Activated CD4-positive, alpha-beta memory T cell treated with anti-CD3 and anti-CD28 coated beads for 36 hours (primary cell): ENCODE measurements at regions not wholly inside any gene's neighbourhood (a gene's known extent, or its start where the extent isn't known, plus 50 kb on each side); places are given as distances from the start of the nearest gene placed in this dataset.
"Not testable (repeated sequence)": the region's sequence is repeated elsewhere in the genome, so short reads cannot be mapped to it uniquely, and the experiment has no call there.

Experiments
- CTCF ChIA-PET: fragments of 350-600 bp; sonication (Branson Sonifier 250); formaldehyde crosslinking; loops from one replicate; lab custom pipeline; 2021; ENCODE audit warnings: antibody characterized with exemption, inconsistent platforms; lab: Charles Lee
- POLR2A ChIA-PET: fragments of 350-600 bp; sonication (Branson Sonifier 250); formaldehyde crosslinking; loops from one replicate; lab custom pipeline; 2021; ENCODE audit warnings: antibody characterized with exemption; lab: Charles Lee
- DNase-seq: peaks from one replicate; pipeline ENCODE4 v3.0.0-alpha.2; 2020
- H3K27ac Mint-ChIP-seq: one replicate; pipeline ENCODE4 v1.8.0; 2021; ENCODE audit warnings: mixed read lengths
- H3K27me3 Mint-ChIP-seq: one replicate; pipeline ENCODE4 v1.8.0; 2021; ENCODE audit warnings: mixed read lengths
- H3K36me3 Mint-ChIP-seq: one replicate; pipeline ENCODE4 v1.8.0; 2021; ENCODE audit warnings: mixed read lengths
- H3K4me1 Mint-ChIP-seq: one replicate; pipeline ENCODE4 v1.8.0; 2021; ENCODE audit warnings: low read depth, mixed read lengths
- H3K4me3 Mint-ChIP-seq: one replicate; pipeline ENCODE4 v1.8.0; 2021; ENCODE audit warnings: mild to moderate bottlenecking, mixed read lengths
- H3K9me3 Mint-ChIP-seq: one replicate; pipeline ENCODE4 v1.8.0; 2021; ENCODE audit warnings: mixed read lengths
- intact Hi-C: fragments of 100-400 bp; cut with micrococcal nuclease; formaldehyde crosslinking; loops from one replicate; pipeline ENCODE4 v1.15.1; 2023

DNA sequence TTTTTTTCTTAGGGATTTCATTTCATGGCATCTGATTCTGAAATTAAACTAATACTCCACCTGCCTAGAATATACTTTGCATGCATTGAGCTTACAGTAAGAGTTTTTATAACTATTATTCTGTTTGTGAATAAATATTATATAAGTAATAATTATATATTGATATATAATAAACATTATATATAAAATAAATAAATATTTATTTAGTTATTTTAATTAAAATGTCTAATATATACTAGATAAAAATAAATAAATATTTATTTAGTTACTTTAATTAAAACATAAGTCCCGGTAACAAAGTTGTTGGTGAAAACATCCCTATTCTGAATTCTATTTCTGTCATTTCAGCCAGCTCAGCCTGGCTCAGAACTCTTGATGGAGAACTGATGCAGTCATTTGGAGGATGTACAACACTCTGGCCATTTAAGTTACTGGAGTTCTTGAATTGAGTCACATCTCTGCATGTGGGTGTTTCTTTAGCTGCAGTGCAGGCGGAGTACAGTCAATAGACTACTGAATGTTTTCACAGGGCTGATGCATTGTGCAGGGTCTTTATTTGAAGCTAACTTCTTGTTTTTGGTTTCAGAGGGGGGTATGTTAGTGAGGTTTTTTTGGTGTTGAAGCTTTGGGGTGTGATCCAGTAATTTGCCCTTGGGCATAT, 508.9 kb upstream of the ADGRB3 start:
- no peak overlapping the region for H3K27ac Mint-ChIP-seq
- intact Hi-C loops = no loop called here
- no peak for DNase-seq
- peaks cover 15% of the 10 kb centered on the region for H3K9me3 Mint-ChIP-seq
- no peak overlapping the region for H3K4me3 Mint-ChIP-seq
- no peaks in the 10 kb centered on the region for H3K36me3 Mint-ChIP-seq
- no peaks in the 10 kb centered on the region for H3K4me1 Mint-ChIP-seq
- H3K27me3 Mint-ChIP-seq = no peaks in the 10 kb centered on the region
- ChIA-PET POLR2A (no interaction called here), CTCF (no interaction called here)

DNA sequence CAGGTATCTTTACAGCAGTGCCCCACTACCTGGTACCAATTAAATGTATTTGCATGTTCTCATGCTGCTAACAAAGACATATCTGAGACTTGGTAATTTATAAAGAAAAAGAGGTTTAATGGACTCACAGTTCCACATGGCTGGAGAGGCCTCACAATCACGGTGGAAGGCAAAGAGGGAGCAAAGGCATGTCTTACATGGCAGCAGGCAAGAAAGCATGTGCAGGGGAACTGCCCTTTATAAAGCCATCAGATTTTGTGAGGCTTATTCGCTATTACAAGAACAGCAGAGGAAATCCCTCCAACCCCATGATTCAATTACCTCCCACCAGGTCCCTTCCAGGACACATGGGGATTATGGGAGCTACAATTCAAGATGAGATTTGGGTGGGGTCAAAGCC, 512.1 kb upstream of the ADGRB3 start:
- POLR2A ChIA-PET, H3K4me3 Mint-ChIP-seq, DNase-seq, H3K27me3 Mint-ChIP-seq, CTCF ChIA-PET, H3K4me1 Mint-ChIP-seq, H3K36me3 Mint-ChIP-seq, H3K27ac Mint-ChIP-seq, intact Hi-C loops: not testable (repeated sequence)
- peaks cover 19% of the 10 kb centered on the region for H3K9me3 Mint-ChIP-seq

DNA sequence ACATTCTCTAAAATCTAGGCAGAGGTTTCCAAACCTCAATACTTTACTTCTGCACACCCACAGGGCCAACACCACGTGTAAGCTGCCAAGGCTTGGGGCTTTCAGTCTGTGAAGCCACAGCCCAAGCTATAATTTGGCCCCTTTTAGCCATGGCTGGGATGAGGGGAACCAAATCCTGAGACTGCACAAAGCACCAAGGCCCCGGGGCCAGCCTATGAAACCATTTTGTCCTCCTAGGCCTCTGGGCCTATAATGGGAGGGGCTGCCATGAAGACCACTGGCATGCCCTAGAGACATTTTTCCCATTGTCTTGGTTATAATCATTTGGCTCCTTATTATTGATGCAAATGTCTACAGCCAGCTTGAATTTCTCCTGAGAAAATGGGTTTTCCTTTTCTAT, 513.0 kb upstream of the ADGRB3 start:
- Mint-ChIP-seq H3K4me3 (no peak overlapping the region), H3K4me1 (no peaks in the 10 kb centered on the region), H3K27ac (no peak overlapping the region), H3K27me3 (no peaks in the 10 kb centered on the region), H3K9me3 (peaks cover 18% of the 10 kb centered on the region), H3K36me3 (no peaks in the 10 kb centered on the region)
- no peak for DNase-seq
- intact Hi-C loops = no loop called here
- POLR2A ChIA-PET = no interaction called here
- CTCF ChIA-PET = no interaction called here

GRCh38 chr6:68120954-68121353, 514.1 kb upstream of the ADGRB3 start:
- H3K4me1 Mint-ChIP-seq, H3K4me3 Mint-ChIP-seq, H3K36me3 Mint-ChIP-seq, H3K27ac Mint-ChIP-seq, intact Hi-C loops, POLR2A ChIA-PET, CTCF ChIA-PET, DNase-seq, H3K27me3 Mint-ChIP-seq: not testable (repeated sequence)
- H3K9me3 Mint-ChIP-seq = peaks cover 19% of the 10 kb centered on the region

GRCh38 chr6:68114463-68115047, 520.5 kb upstream of the ADGRB3 start:
- DNase-seq = no peak
- ChIA-PET CTCF (no interaction called here), POLR2A (no interaction called here)
- Mint-ChIP-seq H3K9me3 (peaks cover 4% of the 10 kb centered on the region), H3K4me3 (no peak overlapping the region), H3K36me3 (no peaks in the 10 kb centered on the region), H3K4me1 (no peaks in the 10 kb centered on the region), H3K27ac (no peak overlapping the region), H3K27me3 (no peaks in the 10 kb centered on the region)
- intact Hi-C loops = no loop called here

- no peaks in the 10 kb centered on the region for H3K4me1 Mint-ChIP-seq
- CTCF ChIA-PET = no interaction called here
- H3K36me3 Mint-ChIP-seq = no peaks in the 10 kb centered on the region
- intact Hi-C loops = loop anchor here (10.0 kb wide), 1 partner anchor 1154 kb away; no protein-coding TSS in a partner anchor
- peaks cover 10% of the 10 kb centered on the region for H3K9me3 Mint-ChIP-seq
- DNase-seq = no peak
- POLR2A ChIA-PET = no interaction called here
- H3K4me3 Mint-ChIP-seq = no peak overlapping the region
- no peaks in the 10 kb centered on the region for H3K27me3 Mint-ChIP-seq
- no peak overlapping the region for H3K27ac Mint-ChIP-seq
Measured at GRCh38 chr6:68108233-68108835, 526.7 kb upstream of the ADGRB3 start.

DNA sequence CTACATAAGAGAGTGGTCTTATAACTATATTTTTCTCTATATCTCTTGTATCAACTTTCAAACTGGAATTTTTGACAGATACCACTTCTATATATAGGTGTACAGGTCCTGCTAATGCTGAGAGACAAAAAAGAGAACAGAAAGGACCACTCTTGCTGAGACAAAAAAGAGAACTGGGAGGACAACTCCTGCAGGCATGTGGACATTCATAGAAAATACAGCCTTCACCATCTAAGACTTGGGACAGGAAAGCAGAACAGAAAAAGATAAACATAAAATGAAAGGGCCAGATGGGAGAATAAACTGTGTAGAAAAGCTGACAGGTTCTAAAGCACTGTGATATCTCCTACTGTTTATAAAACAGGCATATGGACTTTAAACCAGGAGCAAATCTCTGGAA, 541.0 kb upstream of the ADGRB3 start:
- H3K9me3 Mint-ChIP-seq = peaks cover 4% of the 10 kb centered on the region
- DNase-seq = no peak
- CTCF ChIA-PET = no interaction called here
- intact Hi-C loops = no loop called here
- H3K4me1 Mint-ChIP-seq = no peaks in the 10 kb centered on the region
- H3K36me3 Mint-ChIP-seq = no peaks in the 10 kb centered on the region
- no peak overlapping the region for H3K27ac Mint-ChIP-seq
- POLR2A ChIA-PET = no interaction called here
- H3K27me3 Mint-ChIP-seq = no peaks in the 10 kb centered on the region
- H3K4me3 Mint-ChIP-seq = no peak overlapping the region

DNA sequence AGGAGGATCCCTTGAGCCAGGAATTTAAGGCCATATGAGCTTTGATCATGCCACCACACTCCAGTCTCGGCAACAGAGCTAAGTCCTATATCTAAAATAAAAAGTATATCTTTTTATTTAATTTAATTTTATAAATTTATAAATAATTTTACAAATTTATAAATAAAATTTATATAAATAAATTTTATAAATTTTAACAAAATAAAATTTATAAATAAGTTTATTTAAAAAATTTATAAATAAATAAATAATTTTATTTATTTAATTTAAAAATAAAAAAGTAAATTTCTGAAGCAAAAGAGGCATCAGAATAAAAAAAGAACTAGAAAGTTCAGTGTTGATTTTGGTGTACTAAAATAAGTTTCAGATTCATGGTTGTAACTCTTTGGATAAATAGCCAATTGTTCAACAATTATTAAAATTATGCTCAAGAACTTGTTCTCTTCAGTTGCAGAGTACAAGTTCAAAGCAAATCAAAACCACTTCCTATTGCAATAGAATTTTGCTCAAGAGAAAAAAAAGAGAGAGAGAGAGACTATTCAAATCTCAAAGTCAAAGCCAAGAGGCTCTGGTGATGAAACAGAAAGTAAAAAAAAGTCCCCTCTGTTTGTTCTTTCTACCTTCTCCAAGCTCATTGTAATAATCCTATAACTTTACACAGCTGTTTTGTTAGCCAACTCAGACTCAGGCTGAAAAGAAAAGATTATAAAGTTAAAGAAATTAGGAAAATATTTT, 547.5 kb upstream of the ADGRB3 start:
- POLR2A ChIA-PET = no interaction called here
- Mint-ChIP-seq H3K4me3 (no peak overlapping the region), H3K36me3 (no peaks in the 10 kb centered on the region), H3K4me1 (no peaks in the 10 kb centered on the region), H3K9me3 (peaks cover 8% of the 10 kb centered on the region), H3K27me3 (no peaks in the 10 kb centered on the region), H3K27ac (no peak overlapping the region)
- intact Hi-C loops = no loop called here
- DNase-seq = no peak
- CTCF ChIA-PET = no interaction called here

DNA sequence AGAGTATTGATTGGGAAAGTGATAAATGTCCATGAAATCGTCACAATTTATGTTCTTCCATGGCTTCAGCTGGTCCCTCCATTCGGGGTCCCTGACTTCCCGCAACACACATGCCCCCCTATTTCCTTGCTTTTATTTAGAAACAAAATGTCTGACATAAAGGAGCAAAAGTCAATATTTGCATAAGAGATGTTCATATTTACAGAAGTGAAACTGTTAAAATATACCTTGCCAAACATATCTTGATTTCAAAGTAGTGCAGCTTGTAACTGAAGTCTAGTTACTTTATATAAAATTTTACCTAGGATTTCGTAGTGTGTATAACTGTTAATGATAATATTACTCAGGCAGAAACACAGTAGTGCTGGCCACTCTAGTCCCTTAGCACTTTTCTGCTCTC, 548.9 kb upstream of the ADGRB3 start:
- no peak overlapping the region for H3K27ac Mint-ChIP-seq
- ChIA-PET POLR2A (no interaction called here), CTCF (no interaction called here)
- H3K36me3 Mint-ChIP-seq = no peaks in the 10 kb centered on the region
- H3K4me3 Mint-ChIP-seq = no peak overlapping the region
- intact Hi-C loops = no loop called here
- no peak for DNase-seq
- no peaks in the 10 kb centered on the region for H3K4me1 Mint-ChIP-seq
- peaks cover 8% of the 10 kb centered on the region for H3K9me3 Mint-ChIP-seq
- no peaks in the 10 kb centered on the region for H3K27me3 Mint-ChIP-seq

DNA sequence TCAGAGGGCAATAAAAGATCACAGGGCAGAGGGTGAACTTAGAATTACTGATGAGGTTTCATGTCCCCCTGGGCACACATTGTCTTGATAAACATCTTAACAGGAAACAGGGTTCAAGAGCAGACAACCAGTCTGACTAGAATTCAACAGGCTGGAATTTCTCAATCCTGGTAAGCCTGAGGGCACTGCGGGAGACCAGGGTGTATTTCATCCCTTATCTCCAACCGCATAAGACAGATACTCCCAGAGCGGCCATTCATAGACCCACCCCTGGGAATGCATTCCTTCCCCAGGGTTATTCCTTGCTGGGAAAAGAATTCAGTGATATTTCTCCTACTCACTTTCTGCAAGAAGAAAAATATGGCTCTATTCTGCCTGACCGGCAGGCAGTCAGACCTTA, 549.5 kb upstream of the ADGRB3 start:
- intact Hi-C loops, H3K4me1 Mint-ChIP-seq, DNase-seq, H3K4me3 Mint-ChIP-seq, CTCF ChIA-PET, POLR2A ChIA-PET, H3K9me3 Mint-ChIP-seq, H3K36me3 Mint-ChIP-seq, H3K27ac Mint-ChIP-seq, H3K27me3 Mint-ChIP-seq: not testable (repeated sequence)

GRCh38 chr6:68082086-68082485, 553.0 kb upstream of the ADGRB3 start:
- Mint-ChIP-seq H3K4me1 (no peaks in the 10 kb centered on the region), H3K36me3 (no peaks in the 10 kb centered on the region), H3K27me3 (no peaks in the 10 kb centered on the region), H3K4me3 (no peak overlapping the region), H3K9me3 (peaks cover 4% of the 10 kb centered on the region), H3K27ac (no peak overlapping the region)
- intact Hi-C loops = no loop called here
- CTCF ChIA-PET = no interaction called here
- POLR2A ChIA-PET = no interaction called here
- DNase-seq = no peak

- Mint-ChIP-seq H3K9me3 (peaks cover 13% of the 10 kb centered on the region), H3K36me3 (no peaks in the 10 kb centered on the region), H3K4me3 (no peak overlapping the region), H3K4me1 (no peaks in the 10 kb centered on the region), H3K27ac (no peak overlapping the region), H3K27me3 (no peaks in the 10 kb centered on the region)
- intact Hi-C loops = no loop called here
- ChIA-PET CTCF (no interaction called here), POLR2A (no interaction called here)
- no peak for DNase-seq
Measured at GRCh38 chr6:68080074-68080473, 555.0 kb upstream of the ADGRB3 start.
